Panc1 (cell line): ENCODE measurements at regions not wholly inside any gene's neighbourhood (a gene's known extent, or its start where the extent isn't known, plus 50 kb on each side); places are given as distances from the start of the nearest gene placed in this dataset.

Source experiments
- ATAC-seq: fragments of 200-7000 bp; cut with Tn5 transposase; 2 replicates; pipeline ENCODE4 v1.9.1; 2020; ENCODE audit warnings: mild to moderate bottlenecking, moderate library complexity
- BruUV-seq: library from RNA; stranded (reverse); fragments of 400-500 nt; replicated peaks from 2 replicates; lab custom pipeline; 2021; lab: Mats Ljungman, UMichigan
- CTCF ChIA-PET: fragments of 300-600 bp; sonication (Branson Sonifier 250); formaldehyde crosslinking; loops from one replicate; lab custom pipeline; 2022; ENCODE audit warnings: antibody characterized with exemption; lab: Charles Lee
- POLR2A ChIA-PET: fragments of 300-600 bp; sonication (Branson Sonifier 250); formaldehyde crosslinking; loops from one replicate; lab custom pipeline; 2022; ENCODE audit warnings: antibody characterized with exemption; lab: Charles Lee
- DNase-seq: peaks from one replicate; pipeline ENCODE4 v3.0.0-alpha.2; 2010; ENCODE audit warnings: low read depth, low spot score
- H3K27ac ChIP-seq: 2 replicates; pipeline ENCODE4 v1.5.1; 2011; ENCODE audit warnings: mild to moderate bottlenecking, low read length, inconsistent platforms
- H3K27me3 ChIP-seq: fragments of 200-500 bp; sonication (Bioruptor generic); 2 replicates; pipeline ENCODE4 v1.6.0; 2014; ENCODE audit warnings: low read length, inconsistent platforms; ENCODE audit not compliant: control insufficient read depth, insufficient read depth
- H3K36me3 ChIP-seq: fragments of 200-500 bp; sonication (Bioruptor generic); 2 replicates; pipeline ENCODE4 v1.5.1; 2014; ENCODE audit warnings: inconsistent platforms, mild to moderate bottlenecking, low read length, moderate library complexity; ENCODE audit not compliant: control insufficient read depth, insufficient read depth
- H3K4me1 ChIP-seq: 2 replicates; pipeline ENCODE4 v1.5.1; 2011; ENCODE audit warnings: inconsistent platforms, mild to moderate bottlenecking, low read length, moderate library complexity; ENCODE audit not compliant: control insufficient read depth, insufficient read depth
- H3K4me3 ChIP-seq, 2 experiments: 2 replicates each; pipeline ENCODE4 v1.5.1; 2011 to 2012; ENCODE audit warnings: low read depth in 2 of 2, low read length in 2 of 2, mild to moderate bottlenecking in 2 of 2, inconsistent platforms in 1 of 2, moderate library complexity in 1 of 2
- H3K9me3 ChIP-seq: fragments of 200-500 bp; sonication (Bioruptor generic); 2 replicates; pipeline ENCODE4 v1.5.1; 2014; ENCODE audit warnings: low read depth, mild to moderate bottlenecking, inconsistent platforms, low read length, moderate library complexity; ENCODE audit not compliant: control insufficient read depth, insufficient read depth
- POLR2AphosphoS5 ChIP-seq: IDR thresholded peaks from 2 replicates; pipeline ENCODE4 v1.6.1; 2012; ENCODE audit warnings: mild to moderate bottlenecking, low read depth, low read length, moderate library complexity
- SIN3A ChIP-seq: IDR thresholded peaks from 2 replicates; pipeline ENCODE4 v1.6.1; 2012; ENCODE audit warnings: low read depth, mild to moderate bottlenecking, low read length, moderate library complexity, borderline replicate concordance; ENCODE audit not compliant: insufficient read depth
- TCF7L2 ChIP-seq: IDR thresholded peaks from 2 replicates; pipeline ENCODE4 v1.6.1; 2011; ENCODE audit warnings: mild to moderate bottlenecking, low read depth, low read length, inconsistent platforms
- in situ Hi-C: cut with HindIII; loops from 2 replicates; pipeline ENCODE4 v1.10.0; 2016; ENCODE audit warnings: low sequenced_read_pairs, low pct_unique_long_range_greater_than_20kb
- intact Hi-C: fragments of 100-400 bp; cut with micrococcal nuclease; formaldehyde crosslinking; loops from one replicate; pipeline ENCODE4 v1.10.0; 2022; ENCODE audit not compliant: unreplicated experiment
- TF ChIP-seq, protein P1 (sequence below): fragments of 450-650 bp; IDR thresholded peaks from 2 replicates; pipeline ENCODE4 v1.5.1; 2017; ENCODE audit warnings: mild to moderate bottlenecking
- TF ChIP-seq, protein P2 (sequence below), 2 experiments: IDR thresholded peaks; 2 replicates each; pipeline ENCODE4 v1.6.1; 2011 to 2012; ENCODE audit warnings: low read depth in 2 of 2, control low read depth in 1 of 2, low read length in 1 of 2, mild to moderate bottlenecking in 1 of 2, moderate library complexity in 1 of 2; ENCODE audit not compliant: insufficient read depth in 1 of 2

DNA sequence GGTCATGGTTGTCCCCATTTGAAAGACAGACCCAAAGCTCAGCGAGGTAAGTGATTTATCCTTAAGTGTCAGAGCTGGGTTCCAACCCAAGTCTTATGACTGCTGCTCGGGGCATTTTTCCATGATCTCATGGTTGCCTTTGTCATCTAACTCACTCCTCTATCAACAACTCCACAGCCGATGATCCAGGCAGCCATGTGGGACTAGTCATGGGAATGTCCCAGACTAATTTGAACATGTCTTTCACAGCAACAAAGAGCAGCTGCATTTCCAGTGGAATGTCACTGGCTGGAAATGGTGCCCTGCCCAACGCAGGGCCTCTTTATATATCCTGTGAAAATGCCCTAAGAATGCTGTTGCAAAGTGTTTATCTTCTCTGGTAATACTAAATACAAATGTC, 284.8 kb upstream of the PPARGC1A start:
- BruUV-seq, result no TSS peak
- no peak for DNase-seq

DNA sequence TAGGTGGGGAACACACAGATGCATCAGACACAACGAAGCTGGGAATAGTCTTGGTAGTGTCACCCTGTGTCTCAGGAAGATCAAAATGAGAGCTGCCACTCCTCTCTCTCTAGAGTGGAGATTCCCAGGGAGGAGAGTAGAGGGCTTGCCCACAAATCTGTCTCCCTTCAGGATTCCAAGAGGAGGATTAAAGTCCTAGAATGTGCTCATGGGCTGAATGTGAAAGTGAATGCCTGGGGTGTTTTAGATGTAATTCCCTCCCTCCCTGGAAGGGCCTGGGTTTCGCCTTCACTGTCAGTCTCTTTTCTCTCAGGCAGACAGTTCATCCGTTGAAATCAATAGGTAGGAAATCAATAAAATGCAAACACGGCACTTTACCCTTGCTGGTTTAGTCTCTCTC, 282.6 kb upstream of the PPARGC1A start:
- DNase-seq, result no peak
- no peaks in the 10 kb centered on the region for H3K36me3 ChIP-seq
- H3K27ac ChIP-seq, result no peak overlapping the region
- no peak for ATAC-seq
- no peaks in the 10 kb centered on the region for H3K27me3 ChIP-seq
- intact Hi-C loops (no loop called here), in situ Hi-C loops (no loop called here)
- no TSS peak for BruUV-seq
- H3K4me1 ChIP-seq, result no peaks in the 10 kb centered on the region
- TF ChIP-seq TCF7L2 (no peak), POLR2AphosphoS5 (no peak)
- H3K9me3 ChIP-seq, result no peaks in the 10 kb centered on the region
- H3K4me3 ChIP-seq, result no peak overlapping the region
- ChIA-PET POLR2A (no interaction called here), CTCF (no interaction called here)

More for the DNA sequence above, 284.8 kb upstream of the PPARGC1A start:
- H3K4me3 ChIP-seq, result no peak overlapping the region
- intact Hi-C loops (no loop called here), in situ Hi-C loops (no loop called here)
- no peaks in the 10 kb centered on the region for H3K36me3 ChIP-seq
- CTCF ChIA-PET, result no interaction called here
- no peaks in the 10 kb centered on the region for H3K4me1 ChIP-seq
- no peaks in the 10 kb centered on the region for H3K27me3 ChIP-seq
- TF ChIP-seq SIN3A, result no peak
- TF ChIP-seq, protein P1, sequence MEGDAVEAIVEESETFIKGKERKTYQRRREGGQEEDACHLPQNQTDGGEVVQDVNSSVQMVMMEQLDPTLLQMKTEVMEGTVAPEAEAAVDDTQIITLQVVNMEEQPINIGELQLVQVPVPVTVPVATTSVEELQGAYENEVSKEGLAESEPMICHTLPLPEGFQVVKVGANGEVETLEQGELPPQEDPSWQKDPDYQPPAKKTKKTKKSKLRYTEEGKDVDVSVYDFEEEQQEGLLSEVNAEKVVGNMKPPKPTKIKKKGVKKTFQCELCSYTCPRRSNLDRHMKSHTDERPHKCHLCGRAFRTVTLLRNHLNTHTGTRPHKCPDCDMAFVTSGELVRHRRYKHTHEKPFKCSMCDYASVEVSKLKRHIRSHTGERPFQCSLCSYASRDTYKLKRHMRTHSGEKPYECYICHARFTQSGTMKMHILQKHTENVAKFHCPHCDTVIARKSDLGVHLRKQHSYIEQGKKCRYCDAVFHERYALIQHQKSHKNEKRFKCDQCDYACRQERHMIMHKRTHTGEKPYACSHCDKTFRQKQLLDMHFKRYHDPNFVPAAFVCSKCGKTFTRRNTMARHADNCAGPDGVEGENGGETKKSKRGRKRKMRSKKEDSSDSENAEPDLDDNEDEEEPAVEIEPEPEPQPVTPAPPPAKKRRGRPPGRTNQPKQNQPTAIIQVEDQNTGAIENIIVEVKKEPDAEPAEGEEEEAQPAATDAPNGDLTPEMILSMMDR, result no peak
- TF ChIP-seq TCF7L2, result no peak
- TF ChIP-seq, protein P2, sequence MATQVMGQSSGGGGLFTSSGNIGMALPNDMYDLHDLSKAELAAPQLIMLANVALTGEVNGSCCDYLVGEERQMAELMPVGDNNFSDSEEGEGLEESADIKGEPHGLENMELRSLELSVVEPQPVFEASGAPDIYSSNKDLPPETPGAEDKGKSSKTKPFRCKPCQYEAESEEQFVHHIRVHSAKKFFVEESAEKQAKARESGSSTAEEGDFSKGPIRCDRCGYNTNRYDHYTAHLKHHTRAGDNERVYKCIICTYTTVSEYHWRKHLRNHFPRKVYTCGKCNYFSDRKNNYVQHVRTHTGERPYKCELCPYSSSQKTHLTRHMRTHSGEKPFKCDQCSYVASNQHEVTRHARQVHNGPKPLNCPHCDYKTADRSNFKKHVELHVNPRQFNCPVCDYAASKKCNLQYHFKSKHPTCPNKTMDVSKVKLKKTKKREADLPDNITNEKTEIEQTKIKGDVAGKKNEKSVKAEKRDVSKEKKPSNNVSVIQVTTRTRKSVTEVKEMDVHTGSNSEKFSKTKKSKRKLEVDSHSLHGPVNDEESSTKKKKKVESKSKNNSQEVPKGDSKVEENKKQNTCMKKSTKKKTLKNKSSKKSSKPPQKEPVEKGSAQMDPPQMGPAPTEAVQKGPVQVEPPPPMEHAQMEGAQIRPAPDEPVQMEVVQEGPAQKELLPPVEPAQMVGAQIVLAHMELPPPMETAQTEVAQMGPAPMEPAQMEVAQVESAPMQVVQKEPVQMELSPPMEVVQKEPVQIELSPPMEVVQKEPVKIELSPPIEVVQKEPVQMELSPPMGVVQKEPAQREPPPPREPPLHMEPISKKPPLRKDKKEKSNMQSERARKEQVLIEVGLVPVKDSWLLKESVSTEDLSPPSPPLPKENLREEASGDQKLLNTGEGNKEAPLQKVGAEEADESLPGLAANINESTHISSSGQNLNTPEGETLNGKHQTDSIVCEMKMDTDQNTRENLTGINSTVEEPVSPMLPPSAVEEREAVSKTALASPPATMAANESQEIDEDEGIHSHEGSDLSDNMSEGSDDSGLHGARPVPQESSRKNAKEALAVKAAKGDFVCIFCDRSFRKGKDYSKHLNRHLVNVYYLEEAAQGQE (IDR thresholded peaks at IDR 0.05; ENCODE audit: insufficient read depth in 1 of 2, low read depth in 2 of 2, low read length in 1 of 2), result no peak
- no peak for TF ChIP-seq POLR2AphosphoS5
- H3K9me3 ChIP-seq, result no peaks in the 10 kb centered on the region
- H3K27ac ChIP-seq, result no peak overlapping the region
- POLR2A ChIA-PET, result interaction anchor here (0.6 kb wide), 1 partner anchor 42 kb away, joined by 4 read pairs; no protein-coding TSS in a partner anchor
- no peak for ATAC-seq

DNA sequence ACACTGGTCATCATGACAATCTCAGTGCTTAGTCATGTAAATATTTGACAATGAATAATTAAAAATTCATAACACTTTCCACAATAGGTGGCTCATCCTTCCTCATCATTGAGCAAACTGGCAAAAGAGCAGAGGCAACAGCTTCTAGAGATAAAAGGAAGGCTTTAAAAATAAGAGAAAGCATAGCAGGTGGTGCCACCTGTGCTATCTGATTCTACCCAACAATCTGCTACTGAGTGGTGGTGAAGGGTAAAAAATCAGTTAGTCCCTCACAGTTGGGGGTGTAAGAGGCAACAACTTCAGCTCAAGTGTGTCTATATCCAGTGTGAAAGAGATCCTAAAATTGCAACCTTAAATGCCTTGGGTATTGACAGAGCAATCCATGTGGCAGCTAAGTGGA, 280.1 kb upstream of the PPARGC1A start:
- no TSS peak for BruUV-seq
- ChIA-PET CTCF (no interaction called here), POLR2A (no interaction called here)
- Histone ChIP-seq H3K27ac (no peak overlapping the region), H3K9me3 (no peaks in the 10 kb centered on the region), H3K4me1 (no peaks in the 10 kb centered on the region), H3K27me3 (no peaks in the 10 kb centered on the region), H3K4me3 (no peak overlapping the region), H3K36me3 (no peaks in the 10 kb centered on the region)
- TF ChIP-seq, protein P2 (IDR thresholded peaks at IDR 0.05; ENCODE audit: insufficient read depth in 1 of 2, low read depth in 2 of 2, low read length in 1 of 2), result no peak
- no peak for TF ChIP-seq TCF7L2
- TF ChIP-seq, protein P1, result no peak
- no peak for TF ChIP-seq SIN3A
- no peak for TF ChIP-seq POLR2AphosphoS5
- ATAC-seq, result no peak
- DNase-seq, result no peak
- in situ Hi-C loops (no loop called here), intact Hi-C loops (no loop called here)
